Ammon's horn (tissue), 1 donor: ENCODE measurements at regions not wholly inside any gene's neighbourhood (a gene's known extent, or its start where the extent isn't known, plus 50 kb on each side); places are given as distances from the start of the nearest gene placed in this dataset.

Experiments used
- DNase-seq: peaks from one replicate; pipeline ENCODE4 v3.0.0-alpha.2; 2016; ENCODE audit warnings: low spot score

DNA sequence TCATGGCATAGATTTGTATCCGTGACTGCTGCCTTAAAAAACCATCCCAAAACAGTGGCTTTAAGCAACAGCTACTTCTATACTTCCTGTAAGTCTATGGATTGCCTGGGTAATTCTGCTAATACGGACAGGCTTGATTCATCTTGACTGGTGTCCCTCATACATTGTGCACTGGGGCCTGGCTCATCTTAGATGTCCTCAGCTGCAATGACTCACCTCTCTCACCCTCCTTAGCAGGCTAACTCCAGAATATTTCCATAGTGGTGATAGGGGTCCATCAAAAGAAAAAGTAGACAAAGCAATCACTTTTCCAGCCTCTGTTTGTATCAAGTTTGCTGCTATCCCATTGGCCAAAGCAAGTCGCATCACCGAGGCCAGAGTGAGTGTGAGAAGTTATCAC, 409.1 kb upstream of the KAZN start:
- no peak for DNase-seq

DNA sequence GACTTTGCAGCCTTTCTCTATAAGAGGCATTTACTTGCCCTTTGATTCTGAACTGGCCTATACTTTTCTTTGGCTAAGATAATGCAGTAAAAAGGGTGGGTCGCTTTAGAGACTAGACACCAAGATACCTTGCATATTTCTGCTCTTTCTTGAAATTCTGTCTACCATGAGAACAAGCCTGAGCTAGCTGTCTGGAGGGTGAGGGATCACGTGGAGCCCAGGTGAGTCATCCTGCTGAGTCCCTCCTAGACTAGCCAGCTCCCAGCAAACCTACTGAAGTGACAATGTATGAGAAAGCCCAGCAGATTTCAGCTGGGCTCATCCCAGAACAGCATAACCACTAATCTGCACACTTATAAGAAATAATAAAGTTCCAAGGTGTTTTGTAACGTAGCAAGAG, 408.0 kb upstream of the KAZN start:
- DNase-seq = no peak

DNA sequence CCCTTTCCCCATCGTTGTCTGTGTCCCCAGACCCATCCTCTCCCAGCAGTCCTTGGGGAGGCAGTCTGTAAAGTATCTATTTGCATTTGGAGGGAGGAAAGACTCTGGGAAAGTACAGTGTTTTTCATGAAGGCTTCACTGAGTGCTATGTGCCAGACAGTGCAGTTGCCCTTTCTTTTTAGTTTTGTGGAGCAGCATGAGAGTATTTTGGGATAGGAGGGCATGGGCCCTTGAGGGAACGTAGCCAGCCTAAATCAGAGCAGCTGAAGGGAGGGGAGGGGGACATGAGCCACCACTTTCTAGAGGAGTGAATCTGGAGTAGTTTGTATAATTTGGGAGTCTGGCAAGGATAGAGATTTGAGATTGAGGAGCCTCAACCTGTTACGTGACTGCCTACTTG, 404.0 kb upstream of the KAZN start:
- DNase-seq = no peak

DNA sequence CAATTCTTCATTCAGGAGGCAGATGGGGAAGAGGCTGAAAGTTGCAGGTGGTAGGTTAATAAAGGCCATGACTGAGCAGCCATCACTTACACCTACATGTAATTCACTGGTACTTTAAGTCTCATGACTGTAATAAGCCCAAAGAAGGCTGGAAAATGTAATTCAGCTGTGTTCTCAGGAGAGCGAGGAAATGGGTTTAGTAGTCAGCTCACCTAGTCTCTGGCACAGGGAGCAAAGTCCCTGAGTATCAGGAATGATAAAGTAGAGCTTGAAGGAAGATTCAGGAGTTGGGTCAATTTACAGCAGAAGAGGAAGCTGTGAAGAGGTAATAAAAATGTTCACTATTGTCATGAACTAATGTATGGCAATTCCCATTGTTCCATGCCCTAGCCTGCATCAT, 393.4 kb upstream of the KAZN start:
- DNase-seq = no peak

DNA sequence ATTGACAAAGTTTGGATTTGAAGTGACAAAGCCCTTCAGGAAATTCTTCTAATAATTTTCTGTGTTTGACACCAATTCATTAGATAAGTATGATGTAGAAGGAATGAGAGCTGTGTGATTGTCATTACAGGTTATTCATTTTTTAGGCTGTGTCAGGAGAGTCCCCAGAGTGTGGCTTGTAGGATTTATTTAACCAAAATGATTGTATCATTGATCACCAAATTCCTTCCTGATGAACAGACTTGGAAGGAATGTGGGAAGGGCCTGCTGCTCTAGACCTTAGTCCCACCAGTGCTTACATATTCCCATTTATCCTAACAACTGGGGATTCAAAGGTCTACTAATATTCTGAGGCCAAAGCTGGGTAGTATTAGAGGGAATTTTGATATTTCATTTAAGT, 383.3 kb upstream of the KAZN start:
- no peak for DNase-seq

DNA sequence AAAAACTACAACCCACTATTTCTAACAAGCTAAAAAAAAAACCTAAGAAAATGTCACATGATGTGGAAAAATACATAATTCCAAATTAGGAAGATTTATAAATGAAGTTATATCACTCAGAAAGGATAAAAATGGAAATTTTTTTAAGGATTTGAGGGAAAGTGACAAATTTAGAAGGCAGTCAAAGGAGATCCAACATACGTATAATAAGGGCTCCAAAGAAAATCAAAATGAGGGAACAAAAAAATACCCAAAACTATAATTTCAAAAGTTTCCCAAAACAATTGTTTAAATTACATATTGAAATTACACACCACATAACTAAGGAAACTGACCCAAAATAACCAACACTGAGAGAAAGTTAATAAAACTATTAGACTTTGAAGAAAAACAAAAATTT, 381.1 kb upstream of the KAZN start:
- no peak for DNase-seq

DNA sequence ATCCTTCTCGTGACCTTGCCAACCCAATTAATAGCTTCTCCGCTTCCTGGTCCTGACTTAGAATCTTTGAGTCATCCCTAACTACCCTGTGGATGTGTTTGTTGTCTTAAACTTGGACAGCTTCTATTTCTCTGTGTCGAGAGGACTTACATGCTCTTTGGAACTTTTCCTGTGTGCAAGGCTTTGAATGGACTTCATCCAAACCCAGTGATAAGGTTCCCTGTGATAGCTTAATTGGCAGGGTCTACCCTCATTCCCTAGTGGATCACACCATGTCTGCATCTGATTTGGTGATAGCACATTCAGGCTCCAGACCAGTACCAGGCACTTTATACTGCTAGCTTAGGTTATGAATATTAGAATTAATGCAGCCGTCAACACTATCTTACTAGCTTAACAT, 378.2 kb upstream of the KAZN start:
- DNase-seq = no peak

DNA sequence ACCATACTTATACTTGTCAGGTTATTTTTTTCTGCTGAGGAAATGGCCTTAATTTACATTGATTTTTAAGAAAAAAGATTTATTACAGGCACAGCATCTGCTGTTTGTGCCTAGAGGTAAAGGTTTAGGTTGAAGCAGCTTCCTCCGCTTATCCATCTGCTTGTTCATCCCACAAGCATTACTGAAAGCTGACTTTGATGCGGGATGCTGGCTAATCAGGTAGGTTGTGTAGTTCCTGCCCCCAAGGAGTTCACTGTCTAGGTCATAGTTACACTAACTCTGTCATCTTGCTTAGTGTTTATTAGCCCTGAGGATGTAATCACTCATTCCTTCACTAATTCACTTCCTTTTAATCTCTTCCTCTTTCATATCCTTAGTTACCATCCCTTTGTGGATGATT, 377.7 kb upstream of the KAZN start:
- no peak for DNase-seq

DNA sequence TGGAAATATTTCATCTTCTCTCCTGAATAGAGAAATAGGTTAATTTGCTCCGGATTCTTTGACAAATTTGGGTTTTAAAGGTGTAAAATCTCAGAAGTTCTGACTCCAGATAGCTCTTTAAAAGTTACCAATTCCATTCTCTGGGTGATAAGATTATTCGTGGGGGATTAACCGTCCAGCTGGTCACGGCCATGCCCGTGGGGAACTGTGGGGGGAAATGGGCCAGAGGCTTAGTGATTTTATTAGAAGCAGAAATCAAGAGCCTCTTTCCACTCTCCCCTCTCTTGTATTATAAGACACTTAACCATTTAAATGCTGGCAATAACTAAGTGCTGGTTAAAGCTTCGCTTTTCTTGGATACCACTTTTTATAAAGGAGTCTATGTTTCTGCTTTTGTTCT, 376.4 kb upstream of the KAZN start:
- no peak for DNase-seq

DNA sequence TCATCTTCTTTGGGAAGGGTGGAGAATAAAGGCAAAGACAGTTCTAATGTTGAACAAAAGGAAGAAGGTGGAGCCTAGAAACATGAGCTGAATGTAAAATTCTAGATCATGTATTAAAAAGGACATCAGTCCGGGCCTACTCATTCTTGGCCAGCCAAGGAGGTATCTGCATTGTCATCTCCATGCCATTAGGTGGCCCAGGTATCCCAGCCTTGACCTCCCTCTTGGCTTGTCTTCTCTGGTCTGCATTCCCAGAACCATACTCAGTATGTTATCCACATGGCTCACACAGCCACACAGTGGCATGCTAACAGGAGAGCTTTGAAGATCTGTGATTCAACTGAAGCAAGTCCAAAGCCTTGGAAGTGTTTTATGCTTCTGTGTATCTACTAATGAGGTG, 369.8 kb upstream of the KAZN start:
- no peak for DNase-seq

DNA sequence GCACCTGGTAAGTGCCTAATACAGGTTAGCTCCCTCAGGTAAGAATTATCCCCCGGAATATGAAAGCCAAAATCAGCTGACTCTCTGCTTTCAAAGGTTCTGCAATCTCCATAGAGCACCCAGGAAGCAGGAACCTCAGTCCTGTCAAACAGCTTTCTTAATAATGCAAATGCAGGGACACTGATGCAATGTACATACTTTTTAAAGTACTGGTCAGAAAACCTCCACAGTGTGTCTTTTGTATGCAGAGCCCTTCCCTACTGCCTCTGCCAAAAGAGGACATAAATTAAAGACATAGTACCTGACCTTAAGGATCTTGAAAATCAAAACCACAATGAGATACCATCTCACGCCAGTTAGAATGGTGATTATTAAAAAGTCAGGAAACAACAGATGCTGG, 365.0 kb upstream of the KAZN start:
- no peak for DNase-seq

DNA sequence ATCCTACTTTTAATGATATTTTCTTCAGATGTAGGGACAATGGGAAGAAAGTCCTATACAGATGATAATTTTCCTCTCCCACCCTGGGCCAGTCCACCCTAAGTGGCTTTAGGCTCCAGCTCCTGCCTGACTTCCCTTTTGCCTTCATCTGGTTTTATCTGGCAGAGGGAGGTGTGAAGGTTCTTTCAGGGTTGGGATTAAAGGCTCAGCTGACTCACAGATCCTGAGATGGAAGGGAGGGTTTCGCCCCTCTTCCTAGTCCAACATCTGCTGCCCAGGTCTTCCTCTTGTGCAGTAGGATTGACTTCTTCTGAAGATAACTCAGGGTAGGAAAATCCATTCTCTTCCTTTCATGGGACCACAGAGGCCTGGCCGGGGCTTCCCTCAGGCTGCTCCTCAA, 362.4 kb upstream of the KAZN start:
- DNase-seq = no peak

DNA sequence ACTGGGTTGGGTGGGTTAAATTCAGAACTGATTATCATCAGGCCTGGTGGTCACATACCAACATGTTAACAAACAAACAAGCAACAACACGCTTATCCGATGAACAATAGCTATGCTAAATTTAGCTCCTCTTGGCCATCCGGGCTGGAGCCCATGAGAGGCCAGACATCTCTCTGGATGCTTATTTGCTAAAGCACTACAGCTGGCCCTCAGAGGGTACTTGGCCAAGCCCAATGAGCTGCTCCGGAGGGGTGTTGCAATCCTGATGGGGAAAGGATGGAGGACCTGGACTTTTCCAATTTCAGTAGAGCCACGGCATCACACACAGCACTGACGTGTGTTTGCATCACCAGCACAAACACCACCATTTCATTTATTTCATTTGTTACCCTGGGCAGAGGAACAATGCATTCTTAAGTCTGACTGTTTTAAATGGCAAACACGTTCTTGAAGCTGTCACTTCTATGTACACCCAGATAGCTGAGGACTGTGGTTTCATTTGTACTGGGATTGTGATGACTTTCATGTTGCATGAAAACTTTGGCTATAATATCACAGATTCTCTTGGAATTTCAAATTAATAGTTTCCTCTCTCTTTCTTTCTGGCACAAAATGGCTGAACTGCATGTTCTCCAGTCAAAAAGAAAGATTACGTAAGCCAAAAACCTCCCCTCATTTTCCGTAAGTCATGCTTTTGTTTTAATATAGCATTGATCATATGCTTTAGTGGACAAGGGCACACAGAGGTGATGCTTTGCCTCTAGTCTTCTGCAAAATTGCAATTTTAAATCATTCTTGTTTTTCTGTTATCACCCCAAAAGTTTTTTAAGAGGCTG, 359.8 kb upstream of the KAZN start:
- no peak for DNase-seq

DNA sequence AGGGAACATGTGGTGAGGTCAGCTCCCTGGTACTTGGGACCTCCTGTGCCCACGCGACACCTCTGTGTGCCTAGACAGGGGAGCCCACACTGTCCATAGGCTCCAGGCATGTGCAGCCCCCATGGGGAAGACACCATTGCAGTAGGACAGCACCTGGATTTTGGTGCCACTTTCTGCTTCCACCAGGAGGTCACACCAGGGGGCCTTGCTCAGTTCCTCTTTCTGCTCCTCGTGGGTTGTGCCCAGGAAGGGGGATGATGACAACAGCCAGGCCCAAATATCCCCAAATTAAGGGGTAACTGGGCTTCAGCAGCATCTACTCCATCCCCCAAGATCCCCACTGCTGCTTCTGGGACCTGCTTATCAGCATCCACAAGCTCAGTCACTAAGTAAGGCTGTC, 358.2 kb upstream of the KAZN start:
- DNase-seq = no peak

DNA sequence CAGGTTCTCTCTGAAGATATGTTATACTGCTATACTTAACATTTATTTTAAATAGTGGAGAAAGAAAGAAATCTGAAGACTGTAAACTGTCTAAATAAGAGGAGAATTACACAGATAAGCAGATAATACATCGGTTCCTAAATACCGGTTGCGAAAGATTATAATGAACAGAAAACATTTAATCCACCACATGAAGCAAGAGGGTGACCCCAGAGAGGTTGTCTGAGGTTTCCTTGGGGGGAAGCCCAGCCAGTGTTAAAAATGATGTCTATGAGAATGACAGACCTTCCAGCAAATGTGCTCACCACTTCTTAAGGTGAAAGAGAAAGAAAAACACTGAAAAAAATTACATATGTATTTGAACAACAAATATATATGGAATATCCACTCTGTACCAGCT, 356.4 kb upstream of the KAZN start:
- DNase-seq = no peak

DNA sequence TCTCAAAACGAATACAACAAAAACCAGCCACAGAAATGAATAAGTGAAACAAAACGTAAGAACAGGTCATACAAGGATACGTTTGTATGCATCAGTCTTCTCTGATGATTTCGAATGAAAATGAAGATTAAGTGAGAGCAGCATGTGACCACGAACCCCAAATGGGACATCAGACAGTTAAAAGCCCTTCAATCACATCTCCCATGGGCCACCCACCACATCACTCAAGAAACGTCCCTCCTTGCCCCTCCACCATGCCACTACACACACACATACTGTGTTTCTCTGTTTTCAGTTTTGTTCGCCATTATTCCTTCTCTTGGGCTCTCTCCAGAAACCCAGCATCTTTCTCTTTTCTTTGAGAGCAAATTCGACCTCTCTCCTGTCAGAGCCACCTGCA, 355.6 kb upstream of the KAZN start:
- no peak for DNase-seq

DNA sequence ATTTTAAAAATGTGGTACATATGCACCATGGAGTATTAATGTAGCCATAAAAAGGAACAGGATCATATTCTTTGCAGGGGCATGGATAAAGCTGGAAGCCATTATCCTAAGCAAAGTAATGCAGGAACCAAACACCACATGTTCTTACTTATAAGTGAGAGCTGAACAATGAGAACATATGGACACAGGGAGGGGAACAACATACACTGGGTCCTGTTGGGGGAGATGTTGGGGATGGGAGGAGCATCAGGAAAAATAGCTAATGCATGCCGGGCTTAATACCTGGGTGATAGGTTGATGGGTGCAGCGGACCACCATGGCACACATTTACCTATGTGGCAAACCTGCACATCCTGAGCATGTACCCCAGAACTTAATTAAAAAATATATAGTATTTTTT, 352.5 kb upstream of the KAZN start:
- no peak for DNase-seq

DNA sequence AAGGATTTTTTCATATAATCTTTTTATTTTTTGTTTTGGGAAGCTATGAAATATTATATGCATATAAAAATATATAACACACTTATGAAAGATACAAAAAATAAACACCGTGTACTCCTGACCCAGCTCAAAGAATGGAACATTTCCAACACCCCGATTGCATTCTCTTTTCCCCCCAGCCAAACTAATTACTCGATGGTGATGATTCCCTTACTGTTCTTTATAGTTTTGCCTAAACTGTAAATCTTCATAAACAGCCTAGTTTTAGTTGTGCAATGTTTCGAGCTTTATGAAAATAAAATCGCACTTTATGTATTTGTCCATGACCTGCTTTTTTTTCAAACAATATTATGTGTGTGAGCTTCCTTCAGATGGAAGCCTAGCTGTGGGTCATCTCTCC, 352.0 kb upstream of the KAZN start:
- no peak for DNase-seq

DNA sequence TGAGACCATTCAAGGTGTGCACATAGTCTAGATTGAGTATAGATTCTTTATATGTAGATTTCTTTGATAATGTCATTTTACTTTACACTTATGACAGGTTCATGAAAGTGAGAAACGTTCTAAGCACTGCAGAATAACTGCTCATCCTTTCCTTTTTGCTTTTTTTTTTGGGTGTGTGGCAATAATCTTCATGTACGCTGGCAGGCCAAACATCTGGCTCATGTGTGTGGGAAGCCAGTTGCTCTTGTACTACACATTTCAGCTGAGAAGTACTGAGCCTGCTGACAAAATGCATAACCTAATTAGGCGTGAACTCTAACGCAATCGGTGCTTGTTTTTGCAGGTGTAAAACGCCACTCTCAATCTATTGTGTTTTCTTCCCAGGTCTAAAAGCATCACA, 350.8 kb upstream of the KAZN start:
- no peak for DNase-seq

DNA sequence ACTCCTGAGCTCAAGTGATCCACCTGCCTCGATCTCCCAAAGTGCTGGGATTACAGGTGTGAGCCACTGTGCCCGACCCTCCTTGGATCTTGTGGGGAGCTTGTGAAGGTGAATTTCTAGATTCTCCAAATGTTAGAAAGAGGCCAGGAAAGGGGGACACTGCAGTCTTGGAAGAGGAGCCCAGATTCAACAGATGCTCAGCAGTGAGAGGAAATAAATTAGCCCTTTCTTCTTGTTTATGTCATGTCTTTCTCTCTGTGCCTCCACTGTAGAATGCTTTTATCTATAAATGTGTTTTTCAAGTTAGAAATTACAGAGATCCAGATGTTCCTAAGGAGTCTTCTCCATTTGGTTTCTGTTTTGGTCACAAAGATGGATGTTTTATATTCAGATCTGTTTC, 346.6 kb upstream of the KAZN start:
- no peak for DNase-seq

DNA sequence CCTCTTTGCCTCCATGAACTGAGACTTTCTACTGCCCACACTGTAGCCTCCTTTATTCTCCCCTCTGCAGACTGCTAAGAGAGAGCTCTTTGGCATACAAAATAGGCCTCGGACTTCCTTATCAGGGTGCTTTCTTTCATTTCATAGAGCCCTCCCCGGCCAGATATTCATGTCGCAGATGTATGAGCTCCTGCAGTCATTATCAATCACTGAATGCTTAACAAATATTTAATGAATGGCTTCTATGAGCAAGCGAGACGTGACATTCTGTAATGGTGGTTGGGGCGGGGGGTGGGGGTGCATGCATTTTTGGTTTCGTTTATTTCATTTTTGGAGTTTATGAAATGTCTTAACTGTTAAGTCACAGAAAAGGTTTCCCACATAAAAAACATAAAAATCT, 344.8 kb upstream of the KAZN start:
- no peak for DNase-seq

DNA sequence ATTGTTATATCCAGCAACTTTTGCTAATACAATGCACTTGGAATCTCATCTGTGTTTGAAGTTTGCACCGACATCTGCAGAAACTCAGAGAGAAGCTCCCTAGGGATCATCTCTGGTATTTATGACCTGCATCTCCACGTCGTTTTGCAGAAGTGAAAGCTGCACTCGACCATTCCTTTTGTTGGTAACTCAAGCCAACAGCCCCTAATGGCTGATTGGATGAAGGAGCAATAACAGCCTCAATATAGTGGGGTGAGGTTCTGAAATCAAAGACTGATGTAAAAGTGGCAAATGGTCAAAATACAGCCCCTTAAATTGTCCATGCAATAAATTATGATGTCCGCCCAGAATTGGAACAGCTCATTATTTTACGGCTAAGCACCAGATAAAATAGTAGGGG, 344.2 kb upstream of the KAZN start:
- DNase-seq = no peak

DNA sequence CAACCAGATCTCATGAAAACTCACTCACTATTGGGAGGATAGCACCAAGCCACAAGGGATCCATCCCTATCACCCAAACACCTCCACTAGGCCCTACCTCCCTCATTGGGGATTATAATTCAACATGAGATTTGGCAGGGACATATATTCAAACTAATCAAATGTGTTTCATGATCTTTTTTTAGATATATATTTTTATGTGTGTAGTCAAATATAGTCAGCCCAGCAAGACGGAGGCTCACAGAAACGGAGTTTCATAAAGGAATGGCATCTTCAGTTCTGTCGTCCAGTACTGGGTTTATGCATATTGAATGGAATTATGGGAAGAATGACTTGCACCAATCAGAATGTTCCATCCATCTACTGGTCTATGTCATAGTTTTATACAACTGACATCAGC, 343.3 kb upstream of the KAZN start:
- DNase-seq = no peak

DNA sequence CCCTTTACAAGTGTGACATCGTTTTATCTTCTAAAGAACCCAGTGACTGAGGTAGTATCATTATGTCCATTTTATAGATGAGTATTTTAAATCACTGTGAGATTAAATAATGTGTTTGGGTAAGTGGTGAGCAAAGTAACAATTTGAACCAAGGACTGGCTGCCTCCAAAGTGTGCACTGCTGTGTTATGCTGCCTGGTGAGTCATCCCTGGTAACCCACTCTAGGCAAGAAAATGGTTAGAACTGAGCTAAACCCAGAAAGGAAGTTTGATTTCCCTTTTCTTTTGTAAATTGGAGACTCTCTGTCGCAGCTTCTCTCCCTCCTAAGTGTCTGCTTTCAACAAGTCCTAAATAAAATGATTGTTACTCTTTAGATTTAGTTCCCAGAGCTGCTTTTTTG, 342.8 kb upstream of the KAZN start:
- DNase-seq = no peak
